ENCODE measurements at regions not wholly inside any gene's neighbourhood (a gene's known extent, or its start where the extent isn't known, plus 50 kb on each side); places are given as distances from the start of the nearest gene placed in this dataset.

GRCh38 chr6:123715006-123715863, 78.5 kb upstream of the TRDN start:
- TF ChIP-seq CTCF (conservative IDR thresholded peaks at IDR 0.05; ENCODE audit: low read depth, low read length) = peak; percentile 38; the same call in 1 of the 2 replicates
- 0 out of 2 replicates have a peak, but pooled peaks have one; percentile 16 for TF ChIP-seq RAD21 (IDR thresholded peaks at IDR 0.05; ENCODE audit: low read length)
- TF ChIP-seq RCOR1 (IDR thresholded peaks at IDR 0.05; ENCODE audit: insufficient replicate concordance, low read length) = no peak
- intact Hi-C loops (cut with micrococcal nuclease) (no loop called here), in situ Hi-C loops (cut with MboI; ENCODE audit: low sequenced_read_pairs) (no loop called here), dilution Hi-C loops (cut with HindIII; ENCODE audit: low sequenced_read_pairs, unreplicated experiment) (no loop called here)
- Histone ChIP-seq H3K9me3 (ENCODE audit: control insufficient read depth, insufficient read depth, low read length) (peaks cover 5% of the 10 kb centered on the region; the same call in 1 of the 2 replicates), H4K8ac (ENCODE audit: low read depth in 2 of 2, low read length in 2 of 2) (no peak overlapping the region), H3K27ac (ENCODE audit: insufficient read depth, low read length) (no peak overlapping the region), H2BK120ac (ENCODE audit: low read depth, low read length) (no peak overlapping the region), H3K56ac (ENCODE audit: extremely low read depth, insufficient read depth, low read length) (no peak overlapping the region), H4K5ac (ENCODE audit: low read depth, low read length) (no peak overlapping the region), H3K9me1 (ENCODE audit: insufficient read depth, low read length) (no peaks in the 10 kb centered on the region), H3K18ac (ENCODE audit: low read depth, low read length) (no peak overlapping the region), H2AFZ (replicated peaks; ENCODE audit: low read length, poor library complexity) (no peak overlapping the region), H3K4me3 (ENCODE audit: insufficient read depth, low read depth, low read length) (no peak overlapping the region), H3K4me1 (ENCODE audit: control insufficient read depth, insufficient read depth, low read length) (no peaks in the 10 kb centered on the region), H2AK9ac (replicated peaks; ENCODE audit: low read depth, low read length, poor library complexity) (no peak overlapping the region), H3K79me1 (ENCODE audit: low read depth in 1 of 2, low read length in 2 of 2) (no peaks in the 10 kb centered on the region), H3K9ac (ENCODE audit: low read depth, low read length) (no peak overlapping the region), H2BK5ac (ENCODE audit: low read depth, low read length, poor library complexity, severe bottlenecking) (no peak overlapping the region), H4K91ac (ENCODE audit: insufficient read depth, low read depth, low read length) (no peak overlapping the region), H3K4ac (ENCODE audit: low read depth, low read length) (no peak overlapping the region), H3K36me3 (ENCODE audit: control insufficient read depth, insufficient read depth, low read length) (no peaks in the 10 kb centered on the region), H2AK5ac (ENCODE audit: low read depth, low read length) (no peak overlapping the region), H3K4me2 (ENCODE audit: low read depth, low read length) (no peak overlapping the region), H3K14ac (replicated peaks; ENCODE audit: low read depth, low read length) (no peak overlapping the region), H3K27me3 (ENCODE audit: control insufficient read depth, insufficient read depth, low read length) (no peaks in the 10 kb centered on the region), H2BK20ac (ENCODE audit: low read depth, low read length) (no peak overlapping the region), H3K23ac (ENCODE audit: low read depth, low read length) (no peak overlapping the region), H2BK15ac (ENCODE audit: low read depth, low read length) (no peak overlapping the region), H4K20me1 (ENCODE audit: insufficient read depth, low read length) (no peaks in the 10 kb centered on the region)
- no CpG with 5 or more reads among the region's 7 CpGs for WGBS, 2 experiments (ENCODE audit: extremely low coverage in 2 of 2, insufficient read length in 1 of 2)
- CTCF ChIA-PET = no interaction called here
- POLR2A ChIA-PET (ENCODE audit: unreplicated experiment) = no interaction called here
- no TSS peak for BruUV-seq (replicated peaks)
- ATAC-seq (ENCODE audit: low read depth) = no peak
- no peak for DNase-seq

Data from IMR-90 (cell line).